Heart right ventricle (tissue), 16 donors: ENCODE measurements at regions not wholly inside any gene's neighbourhood (a gene's known extent, or its start where the extent isn't known, plus 50 kb on each side); places are given as distances from the start of the nearest gene placed in this dataset.

Experiments
- ATAC-seq, 8 donors: fragments of 200-7000 bp; cut with Tn5 transposase; one replicate each; pipeline ENCODE4 v1.9.1; 2020; ENCODE audit warnings: mild to moderate bottlenecking in 8 of 8, moderate library complexity in 8 of 8, moderate number of reproducible peaks in 1 of 8
- DNase-seq, 2 donors: peaks; one replicate each; pipeline ENCODE4 v3.0.0-alpha.2; 2020
- H3K27ac ChIP-seq, 10 donors: fragments of 200-600 bp; sonication (generic) in 2 of 10; one replicate each; pipeline versions ENCODE4 v1.5.0 to v1.8.0; 2020 to 2022; ENCODE audit warnings: mild to moderate bottlenecking in 3 of 10
- H3K27me3 ChIP-seq, 7 donors: fragments of 200-600 bp; one replicate each; pipeline ENCODE4 v1.8.0; 2021 to 2022; ENCODE audit warnings: mild to moderate bottlenecking in 2 of 7
- H3K36me3 ChIP-seq, 9 donors: fragments of 200-600 bp; sonication (generic) in 1 of 9; one replicate each; pipeline versions ENCODE4 v1.5.0 to v1.8.0; 2020 to 2022; ENCODE audit warnings: mild to moderate bottlenecking in 2 of 9
- H3K4me1 ChIP-seq, 9 donors: fragments of 200-600 bp; sonication (generic) in 1 of 9; one replicate each; pipeline versions ENCODE4 v1.5.0 to v1.8.0; 2020 to 2022; ENCODE audit warnings: mild to moderate bottlenecking in 4 of 9
- H3K4me3 ChIP-seq, 10 donors: fragments of 200-600 bp; sonication (generic) in 2 of 10; one replicate each; pipeline versions ENCODE4 v1.5.0 to v1.8.0; 2020 to 2022; ENCODE audit warnings: mild to moderate bottlenecking in 7 of 10, moderate library complexity in 2 of 10
- H3K9me3 ChIP-seq, 11 donors: fragments of 200-600 bp in 10 of 11; sonication (generic) in 2 of 11; one replicate each; pipeline versions ENCODE4 v1.5.0 to v1.8.0; 2013 to 2022; ENCODE audit warnings: mild to moderate bottlenecking in 2 of 11, control low read depth in 1 of 11, moderate library complexity in 1 of 11
- CTCF ChIP-seq, 9 donors: fragments of 200-600 bp; sonication (generic) in 2 of 9; IDR thresholded peaks; one replicate each; pipeline versions ENCODE4 v1.5.0 to v1.8.0; 2021 to 2022; ENCODE audit warnings: antibody characterized with exemption in 9 of 9, mild to moderate bottlenecking in 5 of 9, moderate library complexity in 1 of 9
- WGBS, 2 donors: extraction: QIAGEN DNeasy Blood & Tissue Kit; methylation state at CpG; one replicate each; pipeline ENCODE4 v1.1.7; 2013; ENCODE audit warnings: inconsistent platforms in 1 of 2; 5-methylcytosine and 5-hydroxymethylcytosine counted together
- intact Hi-C, 10 donors: fragments of 100-400 bp; cut with DNase I; formaldehyde crosslinking; loops; one replicate each; pipeline versions ENCODE4 v1.11.1 to v1.14.2; 2022
- donor health status: Arrhythmogenic right ventricular cardiomyopathy.
- donor health status: ischemic (EF 13 %, LVEDD 7.1; RV severe dilation, severe dysfunction).
- donor health status: healthy with polysubstance abuse.
- donor health status: DM: no; HTN: yes; CAD: no.
- donor health status: DM: no; HTN: no; CAD: no.
- donor health status: ischemic (EF 25% LVEDD 6.9; RV normal size, moderate dysfunction).
- donor health status: ischemic (EF 25% LVEDD 5.7; RV mildly dilated, moderate dysfunction).
- donor health status: healthy.
- donor health status: DM: yes; HTN: yes; CAD: no.
- donor health status: Ischemic cardiomyopathy.
- donor health status: ischemic (EF 35%, LVEDD 5.7; RV mildly dilated, moderate dysfunction).
- donor health status: nonischemic (EF 11% LVEDD 7.7; RV severe dilation, severe dysfunction).
- donor health status: DM: yes; HTN: yes; CAD: no.
- donor health status: PGD.
- donor health status: ischemic (EF 29% LVEDD 5.4; RV normal size, mild dysfunction).
- donor health status: nonischemic (EF 23%, LVEDD 6.1; RV moderate dilation, normal function).

DNA sequence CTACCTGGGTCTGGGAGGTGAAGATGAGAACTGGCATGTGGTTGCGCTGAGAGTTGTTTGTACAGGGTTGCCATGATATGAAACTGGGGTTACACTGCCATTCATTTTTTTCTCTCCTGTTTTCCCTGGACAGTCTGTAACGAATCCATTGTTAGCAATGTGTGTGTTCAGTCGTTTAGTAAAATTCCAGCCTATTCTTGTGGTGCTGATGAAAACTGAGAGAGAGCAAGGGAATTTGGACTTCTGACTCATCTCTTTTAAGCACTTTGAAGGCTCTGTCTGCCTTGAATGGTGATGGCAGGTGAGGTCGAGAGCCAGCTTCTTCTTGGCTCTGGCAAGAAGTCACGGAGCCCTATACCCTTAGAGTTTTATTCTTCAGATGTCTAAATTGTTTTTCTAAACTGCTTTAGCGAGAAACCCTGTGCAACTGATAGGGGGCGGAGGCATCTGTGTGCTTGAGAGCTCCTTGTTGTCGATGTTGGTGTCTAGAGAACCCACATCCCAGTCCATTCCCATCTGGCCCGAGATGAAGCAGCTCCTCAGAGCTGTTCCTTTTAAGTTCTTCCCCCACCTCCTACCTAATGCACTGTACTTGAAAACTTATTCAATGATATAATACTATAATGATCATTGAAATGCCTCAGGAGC is 204.4 kb downstream of the TMX1 start:
- WGBS, 2 donors = 89 to 93% methylated on average over 9 of the region's 9 CpGs
- Histone ChIP-seq H3K27me3 (no peaks in the 10 kb centered on the region), H3K4me3 (no peak overlapping the region), H3K9me3 (no peaks in the 10 kb centered on the region), H3K4me1 (peaks cover 5 to 22% (median 11%) of the 10 kb centered on the region in 9 donors), H3K36me3 (no peaks in the 10 kb centered on the region), H3K27ac (no peak overlapping the region)
- intact Hi-C loops = no loop called here
- ATAC-seq = no peak
- DNase-seq = no peak
- no peak for TF ChIP-seq CTCF (IDR thresholded peaks at IDR 0.05)

DNA sequence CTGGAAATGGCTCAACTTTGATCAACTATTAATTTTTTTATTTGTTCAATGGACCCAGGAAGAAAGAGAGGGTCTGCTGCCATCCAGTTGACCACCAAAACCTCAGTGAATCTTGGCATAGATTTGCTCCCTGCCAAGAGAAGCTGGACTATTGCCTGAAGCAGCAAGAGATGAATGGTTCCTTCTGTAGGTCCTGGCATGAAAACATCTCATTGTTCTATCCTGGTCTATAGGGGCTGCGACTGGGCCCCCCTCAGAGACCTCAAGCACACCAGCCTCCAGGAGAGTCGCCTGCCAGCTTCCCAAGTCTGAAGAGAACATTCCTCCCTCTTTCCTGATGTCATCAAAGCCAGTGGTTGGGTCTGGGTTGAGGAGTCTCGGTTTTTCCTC is 204.9 kb downstream of the TMX1 start:
- WGBS, 2 donors = 79 to 82% methylated on average over 3 of the region's 3 CpGs
- no peak for ATAC-seq
- no peak for TF ChIP-seq CTCF (IDR thresholded peaks at IDR 0.05)
- no peaks in the 10 kb centered on the region for H3K27me3 ChIP-seq
- no peak overlapping the region for H3K27ac ChIP-seq
- H3K4me3 ChIP-seq = no peak overlapping the region
- no peaks in the 10 kb centered on the region for H3K36me3 ChIP-seq
- DNase-seq = no peak
- intact Hi-C loops = loop anchor here in 1 of 10 donors (5.0 kb wide), 1 partner anchor 48 kb away; no protein-coding TSS in a partner anchor
- H3K4me1 ChIP-seq = peaks cover 5 to 25% (median 12%) of the 10 kb centered on the region in 9 donors
- H3K9me3 ChIP-seq = no peaks in the 10 kb centered on the region

- 58 to 69% methylated on average over 3 of the region's 3 CpGs for WGBS, 2 donors
- Histone ChIP-seq H3K27me3 (no peaks in the 10 kb centered on the region), H3K27ac (no peak overlapping the region), H3K4me3 (no peak overlapping the region), H3K9me3 (no peaks in the 10 kb centered on the region), H3K4me1 (peaks cover 5 to 25% (median 12%) of the 10 kb centered on the region in 9 donors), H3K36me3 (no peaks in the 10 kb centered on the region)
- no peak for DNase-seq
- no peak for TF ChIP-seq CTCF (IDR thresholded peaks at IDR 0.05)
- peak in 1 of 8 donors; percentile 34 for ATAC-seq
- intact Hi-C loops = loop anchor here in 1 of 10 donors (5.0 kb wide), 1 partner anchor 49 kb away; no protein-coding TSS in a partner anchor
These were observed 204.9 kb upstream of the FRMD6 start for GRCh38 chr14:51446771-51447170.

GRCh38 chr14:51447411-51447810 is 204.3 kb upstream of the FRMD6 start:
- no peak overlapping the region for H3K27ac ChIP-seq
- TF ChIP-seq CTCF (IDR thresholded peaks at IDR 0.05) = no peak
- H3K9me3 ChIP-seq = no peaks in the 10 kb centered on the region
- ATAC-seq (no peak), DNase-seq (no peak)
- peaks cover 5 to 25% (median 12%) of the 10 kb centered on the region in 9 donors for H3K4me1 ChIP-seq
- no peak overlapping the region for H3K4me3 ChIP-seq
- H3K36me3 ChIP-seq = no peaks in the 10 kb centered on the region
- no peaks in the 10 kb centered on the region for H3K27me3 ChIP-seq
- intact Hi-C loops = loop anchor here in 1 of 10 donors (5.0 kb wide), 1 partner anchor 50 kb away; no protein-coding TSS in a partner anchor
- 92 to 94% methylated on average over 4 of the region's 4 CpGs for WGBS, 2 donors
